ENCODE measurements at regions not wholly inside any gene's neighbourhood (a gene's known extent, or its start where the extent isn't known, plus 50 kb on each side); places are given as distances from the start of the nearest gene placed in this dataset.

DNA sequence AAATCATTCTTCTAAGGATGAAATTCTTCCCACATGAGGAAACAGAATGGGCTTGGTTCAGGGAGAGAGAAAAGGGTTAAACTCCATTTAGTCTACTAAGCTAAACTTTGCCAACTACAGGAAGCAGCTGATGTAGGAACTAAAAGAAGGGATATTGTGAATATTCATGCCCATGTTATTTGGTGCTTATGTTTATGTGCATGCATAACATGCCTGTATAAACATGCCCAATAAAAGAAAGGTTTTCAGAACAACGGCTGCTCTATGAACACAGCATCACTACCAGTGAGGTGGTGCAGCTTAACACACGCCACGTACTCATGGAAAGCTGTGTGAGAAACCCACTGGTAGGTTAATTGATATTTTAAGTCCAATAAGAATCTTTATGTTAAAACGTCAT lies 59.4 kb upstream of the VGLL4 start:
- TF ChIP-seq GLIS3 (CRISPR knock-in tag; IDR thresholded peaks at IDR 0.05) (no peak), OSR1 (CRISPR knock-in tag; IDR thresholded peaks at IDR 0.05) (no peak), TOX (CRISPR knock-in tag; IDR thresholded peaks at IDR 0.05; ENCODE audit: borderline replicate concordance) (no peak), TCF4 (CRISPR knock-in tag; IDR thresholded peaks at IDR 0.05; ENCODE audit: borderline replicate concordance) (no peak), CSDC2 (CRISPR knock-in tag; IDR thresholded peaks at IDR 0.05) (no peak), ARNTL (CRISPR knock-in tag; IDR thresholded peaks at IDR 0.05; ENCODE audit: borderline replicate concordance, low read depth) (no peak)
- TF ChIP-seq, protein P1, sequence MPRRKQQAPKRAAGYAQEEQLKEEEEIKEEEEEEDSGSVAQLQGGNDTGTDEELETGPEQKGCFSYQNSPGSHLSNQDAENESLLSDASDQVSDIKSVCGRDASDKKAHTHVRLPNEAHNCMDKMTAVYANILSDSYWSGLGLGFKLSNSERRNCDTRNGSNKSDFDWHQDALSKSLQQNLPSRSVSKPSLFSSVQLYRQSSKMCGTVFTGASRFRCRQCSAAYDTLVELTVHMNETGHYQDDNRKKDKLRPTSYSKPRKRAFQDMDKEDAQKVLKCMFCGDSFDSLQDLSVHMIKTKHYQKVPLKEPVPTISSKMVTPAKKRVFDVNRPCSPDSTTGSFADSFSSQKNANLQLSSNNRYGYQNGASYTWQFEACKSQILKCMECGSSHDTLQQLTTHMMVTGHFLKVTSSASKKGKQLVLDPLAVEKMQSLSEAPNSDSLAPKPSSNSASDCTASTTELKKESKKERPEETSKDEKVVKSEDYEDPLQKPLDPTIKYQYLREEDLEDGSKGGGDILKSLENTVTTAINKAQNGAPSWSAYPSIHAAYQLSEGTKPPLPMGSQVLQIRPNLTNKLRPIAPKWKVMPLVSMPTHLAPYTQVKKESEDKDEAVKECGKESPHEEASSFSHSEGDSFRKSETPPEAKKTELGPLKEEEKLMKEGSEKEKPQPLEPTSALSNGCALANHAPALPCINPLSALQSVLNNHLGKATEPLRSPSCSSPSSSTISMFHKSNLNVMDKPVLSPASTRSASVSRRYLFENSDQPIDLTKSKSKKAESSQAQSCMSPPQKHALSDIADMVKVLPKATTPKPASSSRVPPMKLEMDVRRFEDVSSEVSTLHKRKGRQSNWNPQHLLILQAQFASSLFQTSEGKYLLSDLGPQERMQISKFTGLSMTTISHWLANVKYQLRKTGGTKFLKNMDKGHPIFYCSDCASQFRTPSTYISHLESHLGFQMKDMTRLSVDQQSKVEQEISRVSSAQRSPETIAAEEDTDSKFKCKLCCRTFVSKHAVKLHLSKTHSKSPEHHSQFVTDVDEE (CRISPR knock-in tag; IDR thresholded peaks at IDR 0.05), result no peak
- TF ChIP-seq, protein P2, sequence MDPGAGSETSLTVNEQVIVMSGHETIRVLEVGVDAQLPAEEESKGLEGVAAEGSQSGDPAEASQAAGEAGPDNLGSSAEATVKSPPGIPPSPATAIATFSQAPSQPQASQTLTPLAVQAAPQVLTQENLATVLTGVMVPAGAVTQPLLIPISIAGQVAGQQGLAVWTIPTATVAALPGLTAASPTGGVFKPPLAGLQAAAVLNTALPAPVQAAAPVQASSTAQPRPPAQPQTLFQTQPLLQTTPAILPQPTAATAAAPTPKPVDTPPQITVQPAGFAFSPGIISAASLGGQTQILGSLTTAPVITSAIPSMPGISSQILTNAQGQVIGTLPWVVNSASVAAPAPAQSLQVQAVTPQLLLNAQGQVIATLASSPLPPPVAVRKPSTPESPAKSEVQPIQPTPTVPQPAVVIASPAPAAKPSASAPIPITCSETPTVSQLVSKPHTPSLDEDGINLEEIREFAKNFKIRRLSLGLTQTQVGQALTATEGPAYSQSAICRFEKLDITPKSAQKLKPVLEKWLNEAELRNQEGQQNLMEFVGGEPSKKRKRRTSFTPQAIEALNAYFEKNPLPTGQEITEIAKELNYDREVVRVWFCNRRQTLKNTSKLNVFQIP (CRISPR knock-in tag; IDR thresholded peaks at IDR 0.05; ENCODE audit: borderline replicate concordance, low read depth), result no peak
- no peak for ATAC-seq

DNA sequence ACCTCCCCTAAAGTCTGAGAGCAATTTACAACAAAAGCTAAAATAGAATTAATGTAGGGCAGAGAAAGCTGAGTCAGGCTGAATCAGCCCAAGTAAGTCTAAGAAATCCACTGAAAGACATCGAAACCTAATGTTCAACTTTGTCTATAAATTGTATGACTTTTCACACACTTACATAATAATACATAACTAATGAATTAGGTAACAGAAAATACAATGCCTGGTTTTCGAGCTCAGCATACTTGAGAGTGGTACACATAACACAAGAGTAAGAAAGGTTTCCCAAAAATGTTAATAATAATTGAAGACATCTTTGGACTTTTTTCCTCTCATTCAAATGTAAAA lies 55.3 kb upstream of the VGLL4 start:
- no peak for TF ChIP-seq ZNF8 (CRISPR knock-in tag; IDR thresholded peaks at IDR 0.05)
- TF ChIP-seq, protein P3, sequence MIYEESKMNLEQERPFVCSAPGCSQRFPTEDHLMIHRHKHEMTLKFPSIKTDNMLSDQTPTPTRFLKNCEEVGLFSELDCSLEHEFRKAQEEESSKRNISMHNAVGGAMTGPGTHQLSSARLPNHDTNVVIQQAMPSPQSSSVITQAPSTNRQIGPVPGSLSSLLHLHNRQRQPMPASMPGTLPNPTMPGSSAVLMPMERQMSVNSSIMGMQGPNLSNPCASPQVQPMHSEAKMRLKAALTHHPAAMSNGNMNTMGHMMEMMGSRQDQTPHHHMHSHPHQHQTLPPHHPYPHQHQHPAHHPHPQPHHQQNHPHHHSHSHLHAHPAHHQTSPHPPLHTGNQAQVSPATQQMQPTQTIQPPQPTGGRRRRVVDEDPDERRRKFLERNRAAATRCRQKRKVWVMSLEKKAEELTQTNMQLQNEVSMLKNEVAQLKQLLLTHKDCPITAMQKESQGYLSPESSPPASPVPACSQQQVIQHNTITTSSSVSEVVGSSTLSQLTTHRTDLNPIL (CRISPR knock-in tag; IDR thresholded peaks at IDR 0.05; ENCODE audit: low read depth), result no peak
- no peak for TF ChIP-seq ZNF70 (CRISPR knock-in tag; IDR thresholded peaks at IDR 0.05)
- TF ChIP-seq, protein P4, sequence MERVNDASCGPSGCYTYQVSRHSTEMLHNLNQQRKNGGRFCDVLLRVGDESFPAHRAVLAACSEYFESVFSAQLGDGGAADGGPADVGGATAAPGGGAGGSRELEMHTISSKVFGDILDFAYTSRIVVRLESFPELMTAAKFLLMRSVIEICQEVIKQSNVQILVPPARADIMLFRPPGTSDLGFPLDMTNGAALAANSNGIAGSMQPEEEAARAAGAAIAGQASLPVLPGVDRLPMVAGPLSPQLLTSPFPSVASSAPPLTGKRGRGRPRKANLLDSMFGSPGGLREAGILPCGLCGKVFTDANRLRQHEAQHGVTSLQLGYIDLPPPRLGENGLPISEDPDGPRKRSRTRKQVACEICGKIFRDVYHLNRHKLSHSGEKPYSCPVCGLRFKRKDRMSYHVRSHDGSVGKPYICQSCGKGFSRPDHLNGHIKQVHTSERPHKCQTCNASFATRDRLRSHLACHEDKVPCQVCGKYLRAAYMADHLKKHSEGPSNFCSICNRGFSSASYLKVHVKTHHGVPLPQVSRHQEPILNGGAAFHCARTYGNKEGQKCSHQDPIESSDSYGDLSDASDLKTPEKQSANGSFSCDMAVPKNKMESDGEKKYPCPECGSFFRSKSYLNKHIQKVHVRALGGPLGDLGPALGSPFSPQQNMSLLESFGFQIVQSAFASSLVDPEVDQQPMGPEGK (CRISPR knock-in tag; IDR thresholded peaks at IDR 0.05; ENCODE audit: borderline replicate concordance), result no peak
- TF ChIP-seq SNAI2 (CRISPR knock-in tag; IDR thresholded peaks at IDR 0.05), result no peak
- no peak for TF ChIP-seq ZFP3 (CRISPR knock-in tag; IDR thresholded peaks at IDR 0.05)
- TF ChIP-seq, protein P2 (CRISPR knock-in tag; IDR thresholded peaks at IDR 0.05; ENCODE audit: borderline replicate concordance, low read depth), result no peak
- TF ChIP-seq GLIS3 (CRISPR knock-in tag; IDR thresholded peaks at IDR 0.05), result no peak
- TF ChIP-seq ZNF565 (CRISPR knock-in tag; conservative IDR thresholded peaks at IDR 0.05; ENCODE audit: low read depth), result no peak
- TF ChIP-seq RARB (CRISPR knock-in tag; IDR thresholded peaks at IDR 0.05), result no peak
- no peak for TF ChIP-seq CSDC2 (CRISPR knock-in tag; IDR thresholded peaks at IDR 0.05)
- TF ChIP-seq ISL1 (CRISPR knock-in tag; IDR thresholded peaks at IDR 0.05), result no peak
- peak; percentile 57 for ATAC-seq

DNA sequence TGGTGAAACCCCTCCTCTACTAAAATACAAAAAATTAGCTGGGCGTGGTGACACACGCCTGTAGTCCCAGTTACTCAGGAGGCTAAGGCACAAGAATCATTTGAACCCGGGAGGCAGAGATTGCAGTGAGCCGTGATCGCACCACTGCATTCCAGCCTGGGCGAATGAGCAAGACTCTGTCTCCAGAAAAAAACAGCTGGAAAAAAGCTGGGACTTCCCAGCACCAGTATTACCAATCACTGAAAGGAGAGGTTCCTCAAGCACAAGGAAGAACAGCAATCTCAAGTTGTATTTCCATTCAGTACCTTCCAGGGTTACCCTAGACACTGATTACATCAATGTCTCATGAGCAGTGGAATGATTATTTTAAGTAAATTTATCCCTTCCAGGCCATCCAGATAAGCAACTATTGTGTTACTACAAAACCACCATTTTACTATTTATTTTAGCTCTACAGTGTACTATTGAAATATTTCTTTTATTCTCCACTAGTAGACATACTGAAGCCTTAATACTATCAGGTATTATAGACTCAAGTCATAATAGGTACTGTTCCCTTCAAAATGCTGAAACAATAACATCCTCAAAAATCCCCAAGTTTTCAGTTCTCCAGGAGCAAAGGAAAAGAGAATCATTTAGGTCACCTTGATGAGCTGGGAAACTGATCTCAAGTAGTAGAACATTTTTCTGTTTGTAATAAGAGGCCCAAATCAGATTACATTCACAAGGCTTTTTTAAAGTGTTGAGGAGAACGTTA lies 54.8 kb upstream of the VGLL4 start:
- no peak; the same call in 2 of the 3 replicates for ATAC-seq
- TF ChIP-seq, protein P3 (CRISPR knock-in tag; IDR thresholded peaks at IDR 0.05; ENCODE audit: low read depth), result no peak
- no peak for TF ChIP-seq ARNTL (CRISPR knock-in tag; IDR thresholded peaks at IDR 0.05; ENCODE audit: borderline replicate concordance, low read depth)
- no peak for TF ChIP-seq ZNF70 (CRISPR knock-in tag; IDR thresholded peaks at IDR 0.05)
- TF ChIP-seq, protein P5, sequence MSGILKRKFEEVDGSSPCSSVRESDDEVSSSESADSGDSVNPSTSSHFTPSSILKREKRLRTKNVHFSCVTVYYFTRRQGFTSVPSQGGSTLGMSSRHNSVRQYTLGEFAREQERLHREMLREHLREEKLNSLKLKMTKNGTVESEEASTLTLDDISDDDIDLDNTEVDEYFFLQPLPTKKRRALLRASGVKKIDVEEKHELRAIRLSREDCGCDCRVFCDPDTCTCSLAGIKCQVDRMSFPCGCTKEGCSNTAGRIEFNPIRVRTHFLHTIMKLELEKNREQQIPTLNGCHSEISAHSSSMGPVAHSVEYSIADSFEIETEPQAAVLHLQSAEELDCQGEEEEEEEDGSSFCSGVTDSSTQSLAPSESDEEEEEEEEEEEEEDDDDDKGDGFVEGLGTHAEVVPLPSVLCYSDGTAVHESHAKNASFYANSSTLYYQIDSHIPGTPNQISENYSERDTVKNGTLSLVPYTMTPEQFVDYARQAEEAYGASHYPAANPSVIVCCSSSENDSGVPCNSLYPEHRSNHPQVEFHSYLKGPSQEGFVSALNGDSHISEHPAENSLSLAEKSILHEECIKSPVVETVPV (CRISPR knock-in tag; IDR thresholded peaks at IDR 0.05), result no peak
- no peak for TF ChIP-seq OSR1 (CRISPR knock-in tag; IDR thresholded peaks at IDR 0.05)
- TF ChIP-seq, protein P2 (CRISPR knock-in tag; IDR thresholded peaks at IDR 0.05; ENCODE audit: borderline replicate concordance, low read depth), result no peak
- no peak for TF ChIP-seq ESRRG (CRISPR knock-in tag; IDR thresholded peaks at IDR 0.05)
- TF ChIP-seq, protein P4 (CRISPR knock-in tag; IDR thresholded peaks at IDR 0.05; ENCODE audit: borderline replicate concordance), result no peak
- TF ChIP-seq ZNF565 (CRISPR knock-in tag; conservative IDR thresholded peaks at IDR 0.05; ENCODE audit: low read depth), result no peak
- no peak for TF ChIP-seq ZFP30 (CRISPR knock-in tag; IDR thresholded peaks at IDR 0.05)
